Caco-2 (cell line): ENCODE measurements at regions not wholly inside any gene's neighbourhood (a gene's known extent, or its start where the extent isn't known, plus 50 kb on each side); places are given as distances from the start of the nearest gene placed in this dataset.

ENCODE experiments used
- BruUV-seq: library from RNA; stranded (reverse); fragments of 400-500 nt; replicated peaks from 2 replicates; lab custom pipeline; 2021; lab: Mats Ljungman, UMichigan
- CTCF ChIA-PET: fragments of 300-600 bp; sonication (Branson Sonifier 250); formaldehyde crosslinking; loops from one replicate; lab custom pipeline; 2022; ENCODE audit warnings: antibody characterized with exemption; lab: Charles Lee
- POLR2A ChIA-PET: fragments of 300-600 bp; sonication (Branson Sonifier 250); formaldehyde crosslinking; loops from one replicate; lab custom pipeline; 2022; ENCODE audit warnings: antibody characterized with exemption; lab: Charles Lee
- DNase-seq, 2 experiments: peaks; one replicate each; pipeline versions ENCODE4 v3.0.0 to v3.0.0-alpha.2; 2020 to 2022
- H3K27me3 ChIP-seq: replicated peaks from 2 replicates; pipeline ENCODE4 v1.6.0; 2011; ENCODE audit warnings: low read length; ENCODE audit not compliant: control insufficient read depth, insufficient read depth
- H3K36me3 ChIP-seq: 2 replicates; pipeline ENCODE4 v1.5.1; 2011; ENCODE audit warnings: low read length; ENCODE audit not compliant: control insufficient read depth, insufficient read depth
- H3K4me1 ChIP-seq: fragments of 250-450 bp; sonication (Bioruptor Pico); 2 replicates; pipeline ENCODE4 v1.5.1; 2020; ENCODE audit warnings: mild to moderate bottlenecking
- H3K4me3 ChIP-seq: 2 replicates; pipeline ENCODE4 v1.5.1; 2011; ENCODE audit warnings: low read depth, mild to moderate bottlenecking, control low read depth, low read length
- H3K9me3 ChIP-seq: fragments of 250-450 bp; sonication (Bioruptor Pico); 2 replicates; pipeline ENCODE4 v1.5.1; 2020; ENCODE audit warnings: mild to moderate bottlenecking, moderate library complexity
- H3K27ac Mint-ChIP-seq: one replicate; pipeline ENCODE4 v1.8.0; 2022; ENCODE audit warnings: mixed read lengths; ENCODE audit not compliant: unreplicated experiment
- H3K27me3 Mint-ChIP-seq: one replicate; pipeline ENCODE4 v1.8.0; 2022; ENCODE audit warnings: mixed read lengths; ENCODE audit not compliant: insufficient read depth, unreplicated experiment
- H3K36me3 Mint-ChIP-seq: one replicate; pipeline ENCODE4 v1.8.0; 2022; ENCODE audit warnings: mild to moderate bottlenecking, mixed read lengths; ENCODE audit not compliant: insufficient read depth, unreplicated experiment
- H3K4me1 Mint-ChIP-seq: one replicate; pipeline ENCODE4 v1.8.0; 2022; ENCODE audit warnings: low read depth, mixed read lengths; ENCODE audit not compliant: unreplicated experiment
- H3K4me3 Mint-ChIP-seq: one replicate; pipeline ENCODE4 v1.8.0; 2022; ENCODE audit warnings: mild to moderate bottlenecking, moderate library complexity, mixed read lengths; ENCODE audit not compliant: unreplicated experiment
- H3K9me3 Mint-ChIP-seq: one replicate; pipeline ENCODE4 v1.8.0; 2022; ENCODE audit warnings: mixed read lengths; ENCODE audit not compliant: unreplicated experiment
- intact Hi-C: fragments of 100-400 bp; cut with micrococcal nuclease; formaldehyde crosslinking; loops from one replicate; pipeline ENCODE4 v1.10.0; 2022; ENCODE audit not compliant: unreplicated experiment
- TF ChIP-seq, protein P1 (sequence below), 2 experiments: fragments of 200-600 bp in 1 of 2; IDR thresholded peaks; 1 replicate in 1 of 2; 2 replicates in 1 of 2; pipeline versions ENCODE4 v1.5.1 to v1.8.0; 2011 to 2022; ENCODE audit warnings: antibody characterized with exemption in 1 of 2, control low read depth in 1 of 2, inconsistent platforms in 1 of 2, low read depth in 1 of 2, low read length in 1 of 2, mild to moderate bottlenecking in 1 of 2, moderate library complexity in 1 of 2; ENCODE audit not compliant: insufficient read depth in 1 of 2, severe bottlenecking in 1 of 2, unreplicated experiment in 1 of 2

DNA sequence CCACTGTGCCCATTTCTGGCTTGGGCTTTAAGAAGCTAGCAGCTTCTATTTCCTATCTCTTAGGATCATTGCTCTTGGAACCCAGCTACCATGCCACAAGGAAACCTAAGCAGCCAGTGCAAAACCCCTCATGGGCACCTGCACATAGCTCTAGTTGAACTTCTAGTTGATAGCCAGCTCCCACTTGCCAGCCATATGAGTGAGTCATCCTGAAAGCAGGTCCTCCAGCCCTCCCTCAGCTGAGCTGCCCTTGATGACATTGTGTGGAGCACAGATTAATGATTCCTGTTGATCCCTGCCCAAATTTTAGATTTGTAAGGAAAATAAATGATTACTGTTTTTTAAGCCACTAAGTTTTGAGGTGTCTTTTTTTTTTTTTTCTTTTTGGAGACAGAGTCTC is 234.2 kb upstream of the FBXO33 start:
- Mint-ChIP-seq H3K9me3 (no peaks in the 10 kb centered on the region), H3K27me3 (peaks cover 2% of the 10 kb centered on the region), H3K36me3 (no peaks in the 10 kb centered on the region), H3K27ac (no peak overlapping the region), H3K4me3 (no peak overlapping the region), H3K4me1 (no peaks in the 10 kb centered on the region)
- Histone ChIP-seq H3K36me3 (no peaks in the 10 kb centered on the region), H3K4me3 (no peak overlapping the region), H3K27me3 (no peaks in the 10 kb centered on the region), H3K4me1 (no peaks in the 10 kb centered on the region), H3K9me3 (no peaks in the 10 kb centered on the region)
- BruUV-seq = no TSS peak
- TF ChIP-seq, protein P1, sequence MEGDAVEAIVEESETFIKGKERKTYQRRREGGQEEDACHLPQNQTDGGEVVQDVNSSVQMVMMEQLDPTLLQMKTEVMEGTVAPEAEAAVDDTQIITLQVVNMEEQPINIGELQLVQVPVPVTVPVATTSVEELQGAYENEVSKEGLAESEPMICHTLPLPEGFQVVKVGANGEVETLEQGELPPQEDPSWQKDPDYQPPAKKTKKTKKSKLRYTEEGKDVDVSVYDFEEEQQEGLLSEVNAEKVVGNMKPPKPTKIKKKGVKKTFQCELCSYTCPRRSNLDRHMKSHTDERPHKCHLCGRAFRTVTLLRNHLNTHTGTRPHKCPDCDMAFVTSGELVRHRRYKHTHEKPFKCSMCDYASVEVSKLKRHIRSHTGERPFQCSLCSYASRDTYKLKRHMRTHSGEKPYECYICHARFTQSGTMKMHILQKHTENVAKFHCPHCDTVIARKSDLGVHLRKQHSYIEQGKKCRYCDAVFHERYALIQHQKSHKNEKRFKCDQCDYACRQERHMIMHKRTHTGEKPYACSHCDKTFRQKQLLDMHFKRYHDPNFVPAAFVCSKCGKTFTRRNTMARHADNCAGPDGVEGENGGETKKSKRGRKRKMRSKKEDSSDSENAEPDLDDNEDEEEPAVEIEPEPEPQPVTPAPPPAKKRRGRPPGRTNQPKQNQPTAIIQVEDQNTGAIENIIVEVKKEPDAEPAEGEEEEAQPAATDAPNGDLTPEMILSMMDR (IDR thresholded peaks at IDR 0.05; ENCODE audit: insufficient read depth in 1 of 2, low read depth in 1 of 2, low read length in 1 of 2, severe bottlenecking in 1 of 2, unreplicated experiment in 1 of 2) = no peak
- no peak for DNase-seq
- intact Hi-C loops = no loop called here
- POLR2A ChIA-PET = no interaction called here
- CTCF ChIA-PET = no interaction called here

DNA sequence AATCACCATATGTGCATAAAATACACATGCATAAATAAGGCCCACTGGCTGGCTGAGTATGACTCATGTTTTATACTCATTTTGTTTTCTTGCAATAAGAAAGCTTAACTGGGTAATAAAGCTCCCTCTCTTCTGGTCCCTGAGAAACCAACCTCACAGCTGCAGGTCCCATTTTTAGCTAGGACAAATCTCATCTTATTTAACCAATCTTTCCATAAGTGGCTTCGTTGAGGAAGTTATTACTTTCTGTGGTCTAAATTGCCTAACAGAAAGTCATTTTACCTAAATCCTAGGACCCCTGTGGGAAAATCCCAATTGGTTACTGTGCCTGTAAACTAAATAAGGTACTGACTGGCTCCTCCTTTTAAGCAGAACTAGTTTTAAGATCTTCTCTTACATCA is 232.8 kb upstream of the FBXO33 start:
- no peaks in the 10 kb centered on the region for H3K4me1 Mint-ChIP-seq
- Histone ChIP-seq H3K36me3 (no peaks in the 10 kb centered on the region), H3K9me3 (no peaks in the 10 kb centered on the region), H3K4me1 (no peaks in the 10 kb centered on the region), H3K27me3 (no peaks in the 10 kb centered on the region), H3K4me3 (no peak overlapping the region)
- H3K27ac Mint-ChIP-seq = no peak overlapping the region
- H3K36me3 Mint-ChIP-seq = no peaks in the 10 kb centered on the region
- no peak overlapping the region for H3K4me3 Mint-ChIP-seq
- no peaks in the 10 kb centered on the region for H3K27me3 Mint-ChIP-seq
- no peaks in the 10 kb centered on the region for H3K9me3 Mint-ChIP-seq
- ChIA-PET CTCF (no interaction called here), POLR2A (no interaction called here)
- DNase-seq = no peak
- TF ChIP-seq, protein P1 (IDR thresholded peaks at IDR 0.05; ENCODE audit: insufficient read depth in 1 of 2, low read depth in 1 of 2, low read length in 1 of 2, severe bottlenecking in 1 of 2, unreplicated experiment in 1 of 2) = no peak
- intact Hi-C loops = no loop called here
- no TSS peak for BruUV-seq

DNA sequence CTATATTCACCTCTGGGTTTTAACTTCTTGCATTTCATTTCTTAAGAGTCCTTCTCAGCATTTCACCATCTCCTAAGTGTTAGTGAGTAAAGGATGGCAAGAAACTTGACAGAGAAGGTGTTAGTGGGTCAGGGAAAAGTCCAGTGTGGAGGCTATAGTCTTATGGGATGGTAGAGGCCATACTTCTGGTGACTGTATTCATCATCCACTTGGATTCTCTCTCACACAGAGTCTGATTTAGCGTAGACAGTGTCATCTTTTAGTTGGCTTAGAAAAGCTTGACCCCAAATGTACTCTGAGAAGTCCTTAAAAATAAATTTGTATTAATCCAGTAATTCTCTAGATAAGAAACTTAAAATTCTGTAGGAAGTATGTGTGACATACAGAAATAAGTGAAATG is 232.4 kb upstream of the FBXO33 start:
- no peak for DNase-seq
- TF ChIP-seq, protein P1 (IDR thresholded peaks at IDR 0.05; ENCODE audit: insufficient read depth in 1 of 2, low read depth in 1 of 2, low read length in 1 of 2, severe bottlenecking in 1 of 2, unreplicated experiment in 1 of 2) = no peak
- no peaks in the 10 kb centered on the region for H3K4me1 Mint-ChIP-seq
- no peak overlapping the region for H3K4me3 Mint-ChIP-seq
- POLR2A ChIA-PET = no interaction called here
- H3K27ac Mint-ChIP-seq = no peak overlapping the region
- H3K9me3 ChIP-seq = no peaks in the 10 kb centered on the region
- H3K36me3 Mint-ChIP-seq = no peaks in the 10 kb centered on the region
- H3K4me1 ChIP-seq = no peaks in the 10 kb centered on the region
- no peak overlapping the region for H3K4me3 ChIP-seq
- H3K27me3 Mint-ChIP-seq = no peaks in the 10 kb centered on the region
- CTCF ChIA-PET = no interaction called here
- no peaks in the 10 kb centered on the region for H3K9me3 Mint-ChIP-seq
- H3K36me3 ChIP-seq = no peaks in the 10 kb centered on the region
- intact Hi-C loops = no loop called here
- no peaks in the 10 kb centered on the region for H3K27me3 ChIP-seq
- no TSS peak for BruUV-seq
